A673 (cell line): ENCODE measurements at regions not wholly inside any gene's neighbourhood (a gene's known extent, or its start where the extent isn't known, plus 50 kb on each side); places are given as distances from the start of the nearest gene placed in this dataset.
A peak's percentile ranks its signal among the peaks of the same experiment; 100 is the strongest.

Experiments
- BruUV-seq: library from RNA; stranded (reverse); fragments of 400-500 nt; replicated peaks from 2 replicates; lab custom pipeline; 2021; lab: Mats Ljungman, UMichigan
- CTCF ChIA-PET: fragments of 300-600 bp; sonication (Branson Sonifier 250); formaldehyde crosslinking; loops from one replicate; lab custom pipeline; 2022; ENCODE audit warnings: antibody characterized with exemption; lab: Charles Lee
- POLR2A ChIA-PET: fragments of 300-600 bp; sonication (Branson Sonifier 250); formaldehyde crosslinking; loops from one replicate; lab custom pipeline; 2022; ENCODE audit warnings: antibody characterized with exemption; ENCODE audit not compliant: low non-redundant PET; lab: Charles Lee
- DNase-seq: peaks from one replicate; pipeline ENCODE4 v3.0.0-alpha.2; 2015; ENCODE audit warnings: low spot score
- H3K27ac ChIP-seq: fragments of 200-600 bp; sonication (generic); 2 replicates; pipeline ENCODE4 v1.5.1; 2016; ENCODE audit warnings: mixed run types, low read depth, mild to moderate bottlenecking, mixed read lengths, antibody characterized with exemption, low read length; ENCODE audit not compliant: poor library complexity, severe bottlenecking
- H3K27me3 ChIP-seq: fragments of 200-600 bp; sonication (generic); replicated peaks from 2 replicates; pipeline ENCODE4 v1.6.1; 2017; ENCODE audit warnings: mixed run types, low read depth, mild to moderate bottlenecking, mixed read lengths, antibody characterized with exemption, low read length; ENCODE audit not compliant: insufficient read depth, poor library complexity
- H3K36me3 ChIP-seq: fragments of 200-600 bp; sonication (generic); 2 replicates; pipeline ENCODE4 v1.6.1; 2016; ENCODE audit warnings: mixed run types, mild to moderate bottlenecking, mixed read lengths, antibody characterized with exemption, low read length; ENCODE audit not compliant: insufficient read depth, poor library complexity, severe bottlenecking
- H3K4me1 ChIP-seq: fragments of 200-600 bp; sonication (generic); 2 replicates; pipeline ENCODE4 v1.6.1; 2017; ENCODE audit warnings: mixed run types, mild to moderate bottlenecking, mixed read lengths, antibody characterized with exemption, low read length; ENCODE audit not compliant: insufficient read depth, poor library complexity, severe bottlenecking
- H3K4me3 ChIP-seq: fragments of 200-600 bp; sonication (generic); 2 replicates; pipeline ENCODE4 v1.5.1; 2016; ENCODE audit warnings: low read depth, mixed run types, mild to moderate bottlenecking, mixed read lengths, low read length; ENCODE audit not compliant: poor library complexity, severe bottlenecking
- H3K9me3 ChIP-seq: fragments of 200-600 bp; sonication (generic); 2 replicates; pipeline ENCODE4 v1.6.1; 2016; ENCODE audit warnings: mixed run types, low read depth, mild to moderate bottlenecking, mixed read lengths, antibody characterized with exemption, low read length; ENCODE audit not compliant: poor library complexity, severe bottlenecking
- CTCF ChIP-seq: fragments of 300-800, 200-600 bp; sonication (generic); conservative IDR thresholded peaks from 2 replicates; pipeline ENCODE4 v1.5.1; 2017; ENCODE audit warnings: low read depth, mild to moderate bottlenecking, antibody characterized with exemption, low read length, moderate library complexity, mixed read lengths
- EZH2 ChIP-seq: fragments of 200-600 bp; sonication (generic); IDR thresholded peaks from 2 replicates; pipeline ENCODE4 v1.6.1; 2017; ENCODE audit warnings: borderline replicate concordance, low read depth, mild to moderate bottlenecking, mixed read lengths, antibody characterized with exemption, low read length; ENCODE audit not compliant: poor library complexity, severe bottlenecking
- intact Hi-C: fragments of 100-400 bp; cut with micrococcal nuclease; formaldehyde crosslinking; loops from one replicate; pipeline ENCODE4 v1.10.0; 2022; ENCODE audit not compliant: unreplicated experiment

- no peaks in the 10 kb centered on the region for H3K27me3 ChIP-seq
- no peak for DNase-seq
- no peaks in the 10 kb centered on the region for H3K4me1 ChIP-seq
- no TSS peak for BruUV-seq
- H3K36me3 ChIP-seq, result no peaks in the 10 kb centered on the region
- no peak overlapping the region for H3K4me3 ChIP-seq
- intact Hi-C loops, result no loop called here
- TF ChIP-seq CTCF (no peak), EZH2 (no peak)
- POLR2A ChIA-PET, result no interaction called here
- no peak overlapping the region for H3K27ac ChIP-seq
- CTCF ChIA-PET, result no interaction called here
- no peaks in the 10 kb centered on the region for H3K9me3 ChIP-seq
Observed at GRCh38 chr16:61596655-61597054, 439.6 kb downstream of the CDH8 start.

- no peaks in the 10 kb centered on the region for H3K4me1 ChIP-seq
- no peaks in the 10 kb centered on the region for H3K27me3 ChIP-seq
- DNase-seq, result no peak
- intact Hi-C loops, result no loop called here
- no peak overlapping the region for H3K4me3 ChIP-seq
- TF ChIP-seq CTCF, result no peak
- TF ChIP-seq EZH2, result no peak
- BruUV-seq, result no TSS peak
- POLR2A ChIA-PET, result no interaction called here
- no peak overlapping the region for H3K27ac ChIP-seq
- no peaks in the 10 kb centered on the region for H3K36me3 ChIP-seq
- CTCF ChIA-PET, result no interaction called here
- H3K9me3 ChIP-seq, result no peaks in the 10 kb centered on the region
Observed at GRCh38 chr16:61595605-61596004, 440.6 kb downstream of the CDH8 start.

- CTCF ChIA-PET, result no interaction called here
- H3K27me3 ChIP-seq, result no peaks in the 10 kb centered on the region
- DNase-seq, result peak; percentile 4
- POLR2A ChIA-PET, result no interaction called here
- no peak overlapping the region for H3K4me3 ChIP-seq
- H3K9me3 ChIP-seq, result no peaks in the 10 kb centered on the region
- H3K4me1 ChIP-seq, result no peaks in the 10 kb centered on the region
- TF ChIP-seq CTCF, result no peak
- TF ChIP-seq EZH2, result no peak
- intact Hi-C loops, result no loop called here
- BruUV-seq, result no TSS peak
- no peaks in the 10 kb centered on the region for H3K36me3 ChIP-seq
- no peak overlapping the region for H3K27ac ChIP-seq
Observed at GRCh38 chr16:61590577-61590976, 445.7 kb downstream of the CDH8 start.
